HepG2 (cell line): ENCODE measurements at regions not wholly inside any gene's neighbourhood (a gene's known extent, or its start where the extent isn't known, plus 50 kb on each side); places are given as distances from the start of the nearest gene placed in this dataset.
A peak's percentile ranks its signal among the peaks of the same experiment; 100 is the strongest.

Source experiments
- BHLHE40 ChIP-seq: IDR thresholded peaks from 2 replicates; pipeline ENCODE4 v1.6.1; 2011; ENCODE audit warnings: low read length, improper control_type of control experiment
- CBX1 ChIP-seq: IDR thresholded peaks from one replicate; pipeline ENCODE4 v1.6.1; 2016; ENCODE audit warnings: antibody characterized with exemption, low read depth
- GMEB1 ChIP-seq: sonication (generic); formaldehyde crosslinking; IDR thresholded peaks from 2 replicates; pipeline ENCODE4 v1.5.1; 2020; ENCODE audit warnings: missing genetic modification reagents, mild to moderate bottlenecking, borderline replicate concordance
- HOXA7 ChIP-seq: sonication (generic); formaldehyde crosslinking; IDR thresholded peaks from 2 replicates; pipeline ENCODE4 v1.8.1; 2022; ENCODE audit warnings: mild to moderate bottlenecking, missing genetic modification reagents, moderate library complexity
- KMT2A ChIP-seq: sonication (generic); formaldehyde crosslinking; IDR thresholded peaks from 2 replicates; pipeline ENCODE4 v1.4.0; 2020; ENCODE audit warnings: missing genetic modification reagents
- MAFF ChIP-seq: IDR thresholded peaks from 2 replicates; pipeline ENCODE4 v1.6.1; 2011; ENCODE audit warnings: low read depth, low read length, improper control_type of control experiment
- NFAT5 ChIP-seq: sonication (generic); formaldehyde crosslinking; IDR thresholded peaks from 2 replicates; pipeline ENCODE4 v1.4.0; 2020; ENCODE audit warnings: missing genetic modification reagents
- POLR2AphosphoS5 ChIP-seq: IDR thresholded peaks from 2 replicates; pipeline ENCODE4 v1.6.1; 2012; ENCODE audit warnings: low read depth, low read length
- REL ChIP-seq: sonication (generic); formaldehyde crosslinking; conservative IDR thresholded peaks from 2 replicates; pipeline ENCODE4 v1.8.0; 2022; ENCODE audit warnings: mild to moderate bottlenecking, missing genetic modification reagents, moderate library complexity
- SP1 ChIP-seq, 2 experiments: fragments of 450-650 bp in 1 of 2; sonication (generic) in 1 of 2; formaldehyde crosslinking in 1 of 2; IDR thresholded peaks; 2 replicates each; pipeline versions ENCODE4 v1.4.0 to v1.6.1; 2016 to 2020; ENCODE audit warnings: missing genetic modification reagents in 1 of 2
- ZBTB10 ChIP-seq: sonication (generic); formaldehyde crosslinking; IDR thresholded peaks from 2 replicates; pipeline ENCODE4 v1.4.0; 2020; ENCODE audit warnings: missing genetic modification reagents, borderline replicate concordance
- ZMYM2 ChIP-seq: sonication (generic); formaldehyde crosslinking; IDR thresholded peaks from 2 replicates; pipeline ENCODE4 v1.8.0; 2022; ENCODE audit warnings: mild to moderate bottlenecking, missing genetic modification reagents
- ZNF362 ChIP-seq: sonication (generic); formaldehyde crosslinking; IDR thresholded peaks from 2 replicates; pipeline ENCODE4 v1.4.0; 2020; ENCODE audit warnings: missing genetic modification reagents, mild to moderate bottlenecking, borderline replicate concordance
- ZNF510 ChIP-seq: sonication (generic); formaldehyde crosslinking; IDR thresholded peaks from 2 replicates; pipeline ENCODE4 v1.4.0; 2020; ENCODE audit warnings: low read depth, mild to moderate bottlenecking, missing genetic modification reagents
- ZNF558 ChIP-seq: sonication (generic); formaldehyde crosslinking; IDR thresholded peaks from 2 replicates; pipeline ENCODE4 v1.9.0; 2022; ENCODE audit warnings: mild to moderate bottlenecking, missing genetic modification reagents, borderline replicate concordance
- ZNF576 ChIP-seq: sonication (generic); formaldehyde crosslinking; IDR thresholded peaks from 2 replicates; pipeline ENCODE4 v1.4.0; 2020; ENCODE audit warnings: mild to moderate bottlenecking, missing genetic modification reagents
- ZNF678 ChIP-seq: sonication (generic); formaldehyde crosslinking; IDR thresholded peaks from 2 replicates; pipeline ENCODE4 v1.4.0; 2020; ENCODE audit warnings: mild to moderate bottlenecking, missing genetic modification reagents
- ZNF891 ChIP-seq: sonication (generic); formaldehyde crosslinking; IDR thresholded peaks from 2 replicates; pipeline ENCODE4 v1.5.0; 2020; ENCODE audit warnings: mild to moderate bottlenecking, missing genetic modification reagents

GRCh38 chr20:52060794-52061714 is 130.5 kb downstream of the ZFP64 start (continued):
- no peak for TF ChIP-seq NFAT5 (CRISPR knock-in tag)
- TF ChIP-seq REL (CRISPR knock-in tag) = no peak
- TF ChIP-seq MAFF = no peak
- no peak for TF ChIP-seq ZNF678 (CRISPR knock-in tag)
- no peak for TF ChIP-seq CBX1
- no peak for TF ChIP-seq ZNF362 (CRISPR knock-in tag)
- TF ChIP-seq ZNF891 (CRISPR knock-in tag) = no peak
- TF ChIP-seq ZMYM2 = no peak
- no peak for TF ChIP-seq ZNF510
- no peak for TF ChIP-seq KMT2A
- TF ChIP-seq ZNF576 (CRISPR knock-in tag) = peak; percentile 70; the same call in 1 of the 2 replicates
- TF ChIP-seq BHLHE40 = no peak
- no peak for TF ChIP-seq ZNF558 (CRISPR knock-in tag)
- TF ChIP-seq POLR2AphosphoS5 = no peak
- no peak for TF ChIP-seq HOXA7 (CRISPR knock-in tag)
- TF ChIP-seq SP1 (IDR thresholded peaks at IDR 0.05) = no peak
- TF ChIP-seq SP1 (CRISPR knock-in tag; IDR thresholded peaks at IDR 0.05) = no peak
- peak; percentile 17; the same call in 1 of the 2 replicates for TF ChIP-seq GMEB1 (CRISPR knock-in tag)
- no peak for TF ChIP-seq ZBTB10 (CRISPR knock-in tag)
